ENCODE measurements at regions not wholly inside any gene's neighbourhood (a gene's known extent, or its start where the extent isn't known, plus 50 kb on each side); places are given as distances from the start of the nearest gene placed in this dataset.
"Not testable (repeated sequence)": the region's sequence is repeated elsewhere in the genome, so short reads cannot be mapped to it uniquely, and the experiment has no call there.

GRCh38 chr2:39893616-39894015 lies 114.6 kb upstream of the THUMPD2 start:
- POLR2A ChIA-PET (ENCODE audit: low non-redundant PET), result no interaction called here
- CTCF ChIA-PET, result no interaction called here

GRCh38 chr2:39881948-39882347 lies 102.9 kb upstream of the THUMPD2 start:
- H3K27ac ChIP-seq, result no peak overlapping the region

More at GRCh38 chr2:39893616-39894015, 114.6 kb upstream of the THUMPD2 start:
- DNase-seq (ENCODE audit: low spot score), result no peak
- no peak overlapping the region for H3K27ac ChIP-seq
- no peak for TF ChIP-seq CTCF (conservative IDR thresholded peaks at IDR 0.05; ENCODE audit: low read depth)

GRCh38 chr2:39881494-39881893 lies 102.4 kb upstream of the THUMPD2 start:
- no peak for DNase-seq (ENCODE audit: low spot score)
- CTCF ChIA-PET, result no interaction called here
- POLR2A ChIA-PET (ENCODE audit: low non-redundant PET), result no interaction called here
- no peak for TF ChIP-seq CTCF (conservative IDR thresholded peaks at IDR 0.05; ENCODE audit: low read depth)
- H3K27ac ChIP-seq, result no peak overlapping the region

More at GRCh38 chr2:39881948-39882347, 102.9 kb upstream of the THUMPD2 start:
- DNase-seq (ENCODE audit: low spot score), result no peak
- CTCF ChIA-PET, result interaction anchor here (0.6 kb wide), 1 partner anchor 33 kb away, joined by 3 read pairs; no protein-coding TSS in a partner anchor
- POLR2A ChIA-PET (ENCODE audit: low non-redundant PET), result no interaction called here
- no peak for TF ChIP-seq CTCF (conservative IDR thresholded peaks at IDR 0.05; ENCODE audit: low read depth)

GRCh38 chr2:39879001-39879400 lies 99.9 kb upstream of the THUMPD2 start:
- H3K27ac ChIP-seq; DNase-seq (ENCODE audit: low spot score); POLR2A ChIA-PET (ENCODE audit: low non-redundant PET): not testable (repeated sequence)
- CTCF ChIA-PET, result interaction anchor here (0.7 kb wide), 1 partner anchor 34 kb away, joined by 3 read pairs; no protein-coding TSS in a partner anchor

- CTCF ChIA-PET, result interaction anchor here (1.3 kb wide), 1 partner anchor 39 kb away, joined by 4 read pairs; no protein-coding TSS in a partner anchor
- no peak for TF ChIP-seq CTCF (conservative IDR thresholded peaks at IDR 0.05; ENCODE audit: low read depth)
- POLR2A ChIA-PET (ENCODE audit: low non-redundant PET), result no interaction called here
- DNase-seq (ENCODE audit: low spot score), result no peak
- no peak overlapping the region for H3K27ac ChIP-seq
These were observed 96.8 kb upstream of the THUMPD2 start for GRCh38 chr2:39875914-39876267.

- POLR2A ChIA-PET (ENCODE audit: low non-redundant PET), result no interaction called here
- TF ChIP-seq CTCF (conservative IDR thresholded peaks at IDR 0.05; ENCODE audit: low read depth), result no peak
- DNase-seq (ENCODE audit: low spot score), result peak; percentile 21
- CTCF ChIA-PET, result interaction anchor here (0.7 to 1.3 kb wide), 2 partner anchors 22 to 38 kb away, joined by 4 read pairs; no protein-coding TSS in a partner anchor
- H3K27ac ChIP-seq, result peak overlapping the region; percentile 59; the same call in 1 of the 2 replicates
These were observed 96.3 kb upstream of the THUMPD2 start for GRCh38 chr2:39875182-39875913.

- H3K27ac ChIP-seq, result no peak overlapping the region
- ChIA-PET POLR2A (ENCODE audit: low non-redundant PET) (no interaction called here), CTCF (no interaction called here)
- no peak for TF ChIP-seq CTCF (conservative IDR thresholded peaks at IDR 0.05; ENCODE audit: low read depth)
- DNase-seq (ENCODE audit: low spot score), result no peak
These were observed 95.2 kb upstream of the THUMPD2 start for GRCh38 chr2:39874236-39874635.
